Mesothelial cell of epicardium (in vitro differentiated cells): ENCODE measurements at regions not wholly inside any gene's neighbourhood (a gene's known extent, or its start where the extent isn't known, plus 50 kb on each side); places are given as distances from the start of the nearest gene placed in this dataset.

Experiments
- DNase-seq, 2 experiments: peaks; one replicate each; pipeline ENCODE4 v3.0.0; 2021; ENCODE audit warnings: low spot score in 2 of 2; ENCODE audit not compliant: unreplicated experiment in 2 of 2
- H3K27ac Mint-ChIP-seq: 2 replicates; pipeline ENCODE4 v1.8.0; 2021; ENCODE audit warnings: mixed read lengths
- H3K27me3 Mint-ChIP-seq: 2 replicates; pipeline ENCODE4 v1.8.0; 2021; ENCODE audit warnings: low read depth, mixed read lengths
- H3K36me3 Mint-ChIP-seq: 2 replicates; pipeline ENCODE4 v1.8.0; 2021; ENCODE audit warnings: mixed read lengths
- H3K4me1 Mint-ChIP-seq: 2 replicates; pipeline ENCODE4 v1.8.0; 2021; ENCODE audit warnings: mixed read lengths
- H3K4me3 Mint-ChIP-seq: 2 replicates; pipeline ENCODE4 v1.8.0; 2021; ENCODE audit warnings: mild to moderate bottlenecking, moderate library complexity, mixed read lengths
- H3K9me3 Mint-ChIP-seq: 2 replicates; pipeline ENCODE4 v1.8.0; 2021; ENCODE audit warnings: mixed read lengths
- CTCF ChIP-seq: fragments of 200-600 bp; sonication (generic); IDR thresholded peaks from one replicate; pipeline ENCODE4 v1.5.0; 2021; ENCODE audit warnings: antibody characterized with exemption; ENCODE audit not compliant: unreplicated experiment

GRCh38 chr20:50387996-50388332 is 122.2 kb upstream of the PTPN1 start:
- Mint-ChIP-seq H3K4me1 (peaks cover 32% of the 10 kb centered on the region), H3K36me3 (no peaks in the 10 kb centered on the region), H3K4me3 (no peak overlapping the region), H3K9me3 (no peaks in the 10 kb centered on the region), H3K27ac (no peak overlapping the region), H3K27me3 (no peaks in the 10 kb centered on the region)
- DNase-seq: no peak
- TF ChIP-seq CTCF: no peak

- H3K36me3 Mint-ChIP-seq: no peaks in the 10 kb centered on the region
- H3K4me3 Mint-ChIP-seq: no peak overlapping the region
- no peak for DNase-seq
- no peaks in the 10 kb centered on the region for H3K9me3 Mint-ChIP-seq
- TF ChIP-seq CTCF: no peak
- H3K27ac Mint-ChIP-seq: no peak overlapping the region
- H3K27me3 Mint-ChIP-seq: no peaks in the 10 kb centered on the region
- H3K4me1 Mint-ChIP-seq: peaks cover 24% of the 10 kb centered on the region
These were observed 121.3 kb upstream of the PTPN1 start for GRCh38 chr20:50388733-50389437.

DNA sequence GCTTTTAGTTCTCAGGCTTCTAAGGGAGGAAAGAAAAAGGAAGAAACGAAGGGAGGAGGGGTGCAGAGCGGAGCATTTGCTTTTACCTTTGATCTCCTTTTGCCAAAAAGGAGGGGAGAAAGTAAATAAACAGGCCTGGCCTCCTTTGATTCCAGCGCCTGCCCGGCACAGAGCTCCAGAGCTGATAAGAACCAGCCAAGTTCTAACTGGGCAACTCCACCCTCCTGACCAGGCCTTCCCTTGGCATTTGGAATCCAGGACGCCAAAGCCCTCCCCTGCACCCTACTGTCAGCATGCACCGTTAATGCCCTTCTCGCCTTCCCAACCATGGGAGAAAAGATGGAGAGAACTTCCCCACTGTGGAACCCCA is 120.8 kb upstream of the PTPN1 start:
- Mint-ChIP-seq H3K4me3 (no peak overlapping the region), H3K36me3 (no peaks in the 10 kb centered on the region)
- no peak for DNase-seq

GRCh38 chr20:50389808-50390684 is 120.1 kb upstream of the PTPN1 start:
- no peak for DNase-seq
- no peak for TF ChIP-seq CTCF

More for the DNA sequence above, 120.8 kb upstream of the PTPN1 start:
- TF ChIP-seq CTCF: no peak
- Mint-ChIP-seq H3K9me3 (no peaks in the 10 kb centered on the region), H3K27ac (no peak overlapping the region), H3K27me3 (no peaks in the 10 kb centered on the region), H3K4me1 (peaks cover 24% of the 10 kb centered on the region)

DNA sequence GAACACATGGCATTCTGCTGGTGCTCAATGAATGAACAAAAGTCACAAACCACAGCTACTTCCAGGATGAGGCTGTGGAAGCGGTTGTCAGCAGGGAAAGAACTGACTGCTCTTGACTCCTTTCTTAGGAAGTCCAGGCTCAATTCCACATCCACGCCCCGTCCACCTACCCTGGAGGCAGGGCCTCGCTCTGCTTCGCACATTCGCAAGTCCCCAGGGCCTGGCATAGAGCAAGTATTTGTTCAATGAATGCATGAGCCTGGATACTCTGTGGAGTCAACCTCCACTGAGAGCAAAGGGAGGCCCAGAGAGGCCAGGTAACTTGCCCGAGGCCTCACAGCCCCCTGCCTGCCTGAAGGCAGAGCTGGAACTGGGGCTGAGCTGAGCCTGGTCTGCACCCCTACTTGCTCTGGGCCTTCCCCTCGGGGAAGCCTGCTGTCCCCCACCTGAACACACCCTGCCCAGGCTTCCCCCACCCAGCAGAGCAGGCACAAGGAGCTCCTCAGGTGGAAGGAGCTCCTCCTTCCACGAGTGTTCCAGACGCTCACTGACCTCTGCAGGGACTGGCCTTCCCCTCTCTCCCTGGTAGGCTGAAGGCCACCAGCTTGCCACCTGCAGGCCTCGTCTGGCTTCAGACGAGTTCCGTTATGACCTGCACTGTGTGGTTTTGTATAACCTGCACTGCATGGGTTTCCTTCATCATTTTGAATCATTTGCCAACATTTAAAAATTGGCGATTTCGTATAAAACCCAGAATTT is 119.3 kb upstream of the PTPN1 start:
- no peak for DNase-seq
- Mint-ChIP-seq H3K27me3 (no peaks in the 10 kb centered on the region), H3K4me3 (no peak overlapping the region), H3K4me1 (peaks cover 15% of the 10 kb centered on the region), H3K36me3 (no peaks in the 10 kb centered on the region), H3K9me3 (no peaks in the 10 kb centered on the region), H3K27ac (no peak overlapping the region)
- TF ChIP-seq CTCF: no peak

More at GRCh38 chr20:50389808-50390684, 120.1 kb upstream of the PTPN1 start:
- Mint-ChIP-seq H3K27me3 (no peaks in the 10 kb centered on the region), H3K4me3 (no peak overlapping the region), H3K4me1 (peaks cover 20% of the 10 kb centered on the region), H3K27ac (no peak overlapping the region), H3K9me3 (no peaks in the 10 kb centered on the region), H3K36me3 (no peaks in the 10 kb centered on the region)
